ENCODE measurements at regions not wholly inside any gene's neighbourhood (a gene's known extent, or its start where the extent isn't known, plus 50 kb on each side); places are given as distances from the start of the nearest gene placed in this dataset.

DNA sequence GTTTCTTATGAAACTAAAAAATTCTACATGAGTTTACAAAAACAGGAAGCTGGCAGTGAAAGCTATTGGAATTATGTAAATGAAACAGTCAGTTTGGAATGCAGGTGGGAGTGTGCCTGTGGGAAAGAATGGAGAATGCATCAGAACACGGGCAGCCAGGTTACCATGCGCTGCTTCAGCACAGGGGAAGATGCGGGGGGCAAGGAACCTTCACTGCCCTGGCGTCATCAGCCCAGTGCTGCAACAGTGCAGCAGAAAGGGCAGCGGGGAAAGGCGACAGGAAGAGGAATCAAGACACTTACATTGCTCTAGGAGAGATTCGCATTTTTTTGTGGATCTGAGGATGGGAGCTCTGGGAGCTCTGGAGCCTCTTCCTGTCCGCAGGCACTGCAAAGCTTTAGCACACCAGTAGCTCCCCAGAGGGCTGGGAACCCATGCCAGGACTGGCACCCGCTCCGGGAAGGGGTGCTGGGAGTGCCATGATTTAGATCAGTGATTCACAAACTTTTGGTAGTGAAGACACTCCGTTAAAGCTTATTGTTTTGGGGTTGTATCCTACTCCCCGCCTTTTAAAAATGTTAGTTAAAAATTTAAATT lies 64.1 kb upstream of the WDR26 start:
- TSS peak; percentile 67 for BruUV-seq (replicated peaks)
- H3K4me1 Mint-ChIP-seq (ENCODE audit: insufficient read depth, unreplicated experiment), result peaks cover 69% of the 10 kb centered on the region
- CTCF ChIA-PET, result interaction anchor here (0.5 to 8.5 kb wide), 21 partner anchors 10 to 960 kb away, joined by 3 to 99 read pairs (median 4); no protein-coding TSS in a partner anchor
- H3K36me3 Mint-ChIP-seq (ENCODE audit: insufficient read depth, unreplicated experiment), result no peaks in the 10 kb centered on the region
- H3K27ac Mint-ChIP-seq (ENCODE audit: low read depth, unreplicated experiment), result peak overlapping the region; percentile 86
- H3K4me3 Mint-ChIP-seq (ENCODE audit: unreplicated experiment), result peak overlapping the region; percentile 50
- H3K27me3 Mint-ChIP-seq (ENCODE audit: insufficient read depth, unreplicated experiment), result no peaks in the 10 kb centered on the region
- intact Hi-C loops (cut with micrococcal nuclease), result loop anchor here (2.0 kb wide), 1 partner anchor 64 kb away; the partner anchor contains the start of gene WDR26
- H3K9me3 Mint-ChIP-seq (ENCODE audit: unreplicated experiment), result peaks cover 5% of the 10 kb centered on the region
- POLR2A ChIA-PET, result interaction anchor here (0.7 to 12.4 kb wide), 37 partner anchors 8 to 1344 kb away, joined by 3 to 294 read pairs (median 3); partner anchors contain the start of genes CNIH4, LBR, NVL and WDR26
- peak; percentile 96 for DNase-seq (ENCODE audit: unreplicated experiment)
- TF ChIP-seq, protein P1, sequence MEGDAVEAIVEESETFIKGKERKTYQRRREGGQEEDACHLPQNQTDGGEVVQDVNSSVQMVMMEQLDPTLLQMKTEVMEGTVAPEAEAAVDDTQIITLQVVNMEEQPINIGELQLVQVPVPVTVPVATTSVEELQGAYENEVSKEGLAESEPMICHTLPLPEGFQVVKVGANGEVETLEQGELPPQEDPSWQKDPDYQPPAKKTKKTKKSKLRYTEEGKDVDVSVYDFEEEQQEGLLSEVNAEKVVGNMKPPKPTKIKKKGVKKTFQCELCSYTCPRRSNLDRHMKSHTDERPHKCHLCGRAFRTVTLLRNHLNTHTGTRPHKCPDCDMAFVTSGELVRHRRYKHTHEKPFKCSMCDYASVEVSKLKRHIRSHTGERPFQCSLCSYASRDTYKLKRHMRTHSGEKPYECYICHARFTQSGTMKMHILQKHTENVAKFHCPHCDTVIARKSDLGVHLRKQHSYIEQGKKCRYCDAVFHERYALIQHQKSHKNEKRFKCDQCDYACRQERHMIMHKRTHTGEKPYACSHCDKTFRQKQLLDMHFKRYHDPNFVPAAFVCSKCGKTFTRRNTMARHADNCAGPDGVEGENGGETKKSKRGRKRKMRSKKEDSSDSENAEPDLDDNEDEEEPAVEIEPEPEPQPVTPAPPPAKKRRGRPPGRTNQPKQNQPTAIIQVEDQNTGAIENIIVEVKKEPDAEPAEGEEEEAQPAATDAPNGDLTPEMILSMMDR (IDR thresholded peaks at IDR 0.05; ENCODE audit: unreplicated experiment), result no peak

DNA sequence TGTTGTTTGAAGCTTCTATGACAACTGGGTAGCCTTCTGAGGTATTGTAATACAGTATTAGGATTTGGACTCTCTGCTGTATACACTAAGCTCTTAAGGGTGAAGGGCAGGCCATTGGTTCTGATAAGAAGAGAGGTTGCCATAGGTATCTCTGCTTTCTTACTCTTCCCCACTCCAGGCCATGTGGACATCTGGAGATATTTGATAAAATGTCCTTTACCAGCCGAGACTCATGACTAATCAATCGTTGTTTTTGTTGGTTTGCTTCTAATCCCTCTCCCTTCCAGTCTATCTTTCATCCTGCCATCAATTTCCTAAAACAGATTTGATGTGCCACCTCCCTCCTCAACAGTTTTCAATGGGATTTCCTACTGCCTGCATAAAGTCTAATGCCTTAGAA lies 64.6 kb upstream of the WDR26 start:
- DNase-seq (ENCODE audit: unreplicated experiment), result peak; percentile 58
- CTCF ChIA-PET, result interaction anchor here (0.8 to 8.5 kb wide), 15 partner anchors 11 to 738 kb away, joined by 3 to 99 read pairs (median 6); no protein-coding TSS in a partner anchor
- POLR2A ChIA-PET, result interaction anchor here (0.7 to 12.4 kb wide), 31 partner anchors 8 to 1343 kb away, joined by 3 to 294 read pairs (median 5); partner anchors contain the start of genes CNIH4, LBR, NVL and WDR26
- H3K4me1 Mint-ChIP-seq (ENCODE audit: insufficient read depth, unreplicated experiment), result peaks cover 73% of the 10 kb centered on the region
- intact Hi-C loops (cut with micrococcal nuclease), result loop anchor here (2.0 kb wide), 1 partner anchor 64 kb away; the partner anchor contains the start of gene WDR26
- H3K9me3 Mint-ChIP-seq (ENCODE audit: unreplicated experiment), result peaks cover 5% of the 10 kb centered on the region
- TF ChIP-seq, protein P1 (IDR thresholded peaks at IDR 0.05; ENCODE audit: unreplicated experiment), result no peak
- no peaks in the 10 kb centered on the region for H3K36me3 Mint-ChIP-seq (ENCODE audit: insufficient read depth, unreplicated experiment)
- no peaks in the 10 kb centered on the region for H3K27me3 Mint-ChIP-seq (ENCODE audit: insufficient read depth, unreplicated experiment)
- peak overlapping the region; percentile 86 for H3K27ac Mint-ChIP-seq (ENCODE audit: low read depth, unreplicated experiment)
- BruUV-seq (replicated peaks), result no TSS peak
- H3K4me3 Mint-ChIP-seq (ENCODE audit: unreplicated experiment), result peak overlapping the region; percentile 30

DNA sequence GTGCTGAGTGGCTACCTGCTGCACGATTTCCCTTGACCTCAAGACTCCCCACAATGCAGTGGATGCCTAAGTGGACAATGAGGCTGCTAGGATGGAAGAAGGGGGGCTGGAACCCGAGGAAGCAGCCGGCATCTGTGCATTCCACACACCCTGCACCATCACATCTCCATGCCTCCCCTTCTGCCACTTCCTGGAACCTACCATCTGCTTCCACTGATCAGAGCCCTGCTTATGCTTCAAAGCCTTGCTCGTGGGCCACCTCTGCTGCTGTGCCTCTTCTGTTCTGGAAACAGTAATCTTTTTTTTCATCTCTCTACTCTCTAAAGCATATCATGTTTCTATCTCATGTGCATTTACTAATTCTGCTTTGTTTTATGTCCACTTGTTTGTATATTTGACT lies 66.2 kb upstream of the WDR26 start:
- peaks cover 5% of the 10 kb centered on the region for H3K9me3 Mint-ChIP-seq (ENCODE audit: unreplicated experiment)
- peaks cover 81% of the 10 kb centered on the region for H3K4me1 Mint-ChIP-seq (ENCODE audit: insufficient read depth, unreplicated experiment)
- H3K27ac Mint-ChIP-seq (ENCODE audit: low read depth, unreplicated experiment), result no peak overlapping the region
- TF ChIP-seq, protein P1 (IDR thresholded peaks at IDR 0.05; ENCODE audit: unreplicated experiment), result no peak
- H3K4me3 Mint-ChIP-seq (ENCODE audit: unreplicated experiment), result no peak overlapping the region
- POLR2A ChIA-PET, result interaction anchor here (12.4 kb wide), 1 partner anchor 68 kb away, joined by 294 read pairs; the partner anchor contains the start of gene WDR26
- no peaks in the 10 kb centered on the region for H3K27me3 Mint-ChIP-seq (ENCODE audit: insufficient read depth, unreplicated experiment)
- CTCF ChIA-PET, result interaction anchor here (0.7 to 8.5 kb wide), 8 partner anchors 13 to 425 kb away, joined by 3 to 99 read pairs (median 5); no protein-coding TSS in a partner anchor
- DNase-seq (ENCODE audit: unreplicated experiment), result no peak
- intact Hi-C loops (cut with micrococcal nuclease), result no loop called here
- BruUV-seq (replicated peaks), result no TSS peak
- no peaks in the 10 kb centered on the region for H3K36me3 Mint-ChIP-seq (ENCODE audit: insufficient read depth, unreplicated experiment)

DNA sequence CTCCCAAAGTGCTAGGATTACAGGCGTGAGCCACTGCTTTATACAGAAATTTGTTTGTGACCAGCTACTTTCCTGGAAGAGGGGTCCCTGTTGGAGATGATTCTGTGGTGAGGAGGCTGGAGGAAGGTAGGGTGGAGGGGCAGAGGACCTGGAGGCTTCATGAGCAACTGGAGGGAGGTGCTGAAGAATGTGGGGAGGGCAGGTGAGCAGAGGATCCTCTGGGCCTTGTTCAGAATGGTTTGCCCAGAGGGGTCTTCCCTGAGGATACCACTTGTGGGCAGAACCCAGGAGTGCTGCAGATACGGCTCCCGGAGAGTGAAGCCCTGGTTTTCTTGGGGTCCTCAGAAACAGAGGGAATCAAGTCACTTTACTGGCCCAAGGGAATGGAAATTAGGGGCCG lies 67.2 kb upstream of the WDR26 start:
- peak overlapping the region; percentile 48 for H3K4me3 Mint-ChIP-seq (ENCODE audit: unreplicated experiment)
- H3K27ac Mint-ChIP-seq (ENCODE audit: low read depth, unreplicated experiment), result peak overlapping the region; percentile 92

More for the DNA sequence above, 67.2 kb upstream of the WDR26 start:
- CTCF ChIA-PET, result interaction anchor here (0.5 to 8.5 kb wide), 11 partner anchors 12 to 421 kb away, joined by 3 to 99 read pairs (median 4); no protein-coding TSS in a partner anchor
- BruUV-seq (replicated peaks), result no TSS peak
- H3K27me3 Mint-ChIP-seq (ENCODE audit: insufficient read depth, unreplicated experiment), result no peaks in the 10 kb centered on the region
- POLR2A ChIA-PET, result interaction anchor here (0.6 to 12.4 kb wide), 9 partner anchors 8 to 144 kb away, joined by 3 to 294 read pairs (median 11); partner anchors contain the start of gene WDR26
- H3K4me1 Mint-ChIP-seq (ENCODE audit: insufficient read depth, unreplicated experiment), result peaks cover 88% of the 10 kb centered on the region
- TF ChIP-seq, protein P1 (IDR thresholded peaks at IDR 0.05; ENCODE audit: unreplicated experiment), result no peak
- H3K9me3 Mint-ChIP-seq (ENCODE audit: unreplicated experiment), result peaks cover 3% of the 10 kb centered on the region
- DNase-seq (ENCODE audit: unreplicated experiment), result no peak
- intact Hi-C loops (cut with micrococcal nuclease), result no loop called here
- no peaks in the 10 kb centered on the region for H3K36me3 Mint-ChIP-seq (ENCODE audit: insufficient read depth, unreplicated experiment)

Measured in MCF 10A (cell line).